DMS53 treated with DMSO at 0.1 percent for 48 hours (cell line): ENCODE measurements at regions not wholly inside any gene's neighbourhood (a gene's known extent, or its start where the extent isn't known, plus 50 kb on each side); places are given as distances from the start of the nearest gene placed in this dataset.
A peak's percentile ranks its signal among the peaks of the same experiment; 100 is the strongest.

Experiments
- DNase-seq: peaks from one replicate; lab custom pipeline; 2025; ENCODE audit not compliant: unreplicated experiment; lab: John Stamatoyannopoulos, UW

DNA sequence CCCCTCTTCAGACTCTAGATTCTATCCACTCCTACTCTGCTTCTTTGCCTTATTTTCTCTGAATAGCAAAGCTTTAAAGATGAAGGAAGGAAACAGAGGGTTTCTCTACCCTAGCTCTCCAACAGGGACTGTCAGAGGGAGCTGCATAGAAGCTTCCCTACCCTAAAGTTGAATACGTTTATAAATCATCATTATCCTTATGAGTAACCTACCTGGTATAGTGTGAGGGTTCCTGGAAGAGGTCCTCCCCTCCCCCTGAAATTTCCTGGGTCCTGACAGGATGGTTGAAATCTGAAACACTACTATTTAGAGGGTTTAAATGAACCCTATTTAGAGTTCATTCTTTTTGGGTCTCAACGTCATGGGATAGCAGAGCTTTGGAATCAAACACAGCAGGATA is 187.0 kb upstream of the RBPJ start:
- DNase-seq = no peak

DNA sequence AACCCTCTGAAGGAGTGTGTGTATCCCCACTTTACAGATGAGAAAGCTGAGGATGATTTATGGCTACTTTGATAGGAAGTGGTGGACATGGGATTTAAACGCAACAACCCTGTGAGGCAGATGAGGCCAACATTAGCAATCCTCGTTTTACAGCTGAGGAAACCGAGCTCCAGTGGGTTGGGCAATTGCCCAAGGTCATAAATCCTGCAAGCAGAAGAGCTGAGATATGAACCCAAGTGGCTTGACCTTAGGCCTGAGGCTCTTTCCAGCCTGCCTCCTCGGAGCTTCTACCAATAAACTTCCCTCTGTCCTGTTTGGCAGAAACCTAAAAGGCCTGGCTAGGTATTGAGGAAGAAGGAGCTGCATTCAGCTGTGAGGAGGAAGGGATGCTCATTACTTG is 185.5 kb upstream of the RBPJ start:
- no peak for DNase-seq

DNA sequence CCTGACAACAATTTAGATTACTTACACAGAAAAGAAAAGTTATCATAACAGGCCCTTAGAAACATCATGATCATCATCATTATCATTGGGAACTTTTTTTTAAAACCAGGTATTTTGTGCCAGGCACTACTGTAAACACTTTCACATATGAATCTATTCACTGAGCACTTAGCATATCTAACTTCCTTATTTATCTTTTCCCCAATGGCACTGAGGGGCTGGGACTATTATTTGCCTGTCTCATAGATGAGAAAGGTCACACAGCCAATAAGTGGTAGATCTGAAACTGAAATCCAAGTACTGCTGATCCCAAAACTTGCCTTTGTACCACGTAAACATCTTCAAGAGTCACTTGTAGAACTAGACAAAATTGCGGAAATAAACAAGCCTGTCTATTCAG is 184.2 kb upstream of the RBPJ start:
- DNase-seq = no peak

DNA sequence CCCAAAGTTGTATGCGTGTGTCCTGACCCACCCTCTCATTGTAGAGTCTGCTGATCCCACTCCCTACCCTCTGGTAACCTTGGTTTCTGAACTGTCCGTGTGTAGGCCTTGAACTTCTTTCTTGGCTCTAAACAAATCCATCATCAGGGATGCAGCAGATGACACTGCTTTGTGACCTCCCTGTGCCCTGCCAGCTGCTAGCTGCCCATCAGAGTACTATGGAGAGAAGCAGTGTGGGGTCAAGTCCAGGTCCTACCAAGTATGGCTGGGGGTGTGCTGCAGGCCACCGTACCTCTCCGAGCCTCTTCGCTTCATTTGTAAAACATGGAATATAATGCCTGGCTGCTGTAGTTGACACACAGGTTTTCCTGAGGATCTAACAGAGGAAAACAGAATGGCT is 183.5 kb upstream of the RBPJ start:
- no peak for DNase-seq

DNA sequence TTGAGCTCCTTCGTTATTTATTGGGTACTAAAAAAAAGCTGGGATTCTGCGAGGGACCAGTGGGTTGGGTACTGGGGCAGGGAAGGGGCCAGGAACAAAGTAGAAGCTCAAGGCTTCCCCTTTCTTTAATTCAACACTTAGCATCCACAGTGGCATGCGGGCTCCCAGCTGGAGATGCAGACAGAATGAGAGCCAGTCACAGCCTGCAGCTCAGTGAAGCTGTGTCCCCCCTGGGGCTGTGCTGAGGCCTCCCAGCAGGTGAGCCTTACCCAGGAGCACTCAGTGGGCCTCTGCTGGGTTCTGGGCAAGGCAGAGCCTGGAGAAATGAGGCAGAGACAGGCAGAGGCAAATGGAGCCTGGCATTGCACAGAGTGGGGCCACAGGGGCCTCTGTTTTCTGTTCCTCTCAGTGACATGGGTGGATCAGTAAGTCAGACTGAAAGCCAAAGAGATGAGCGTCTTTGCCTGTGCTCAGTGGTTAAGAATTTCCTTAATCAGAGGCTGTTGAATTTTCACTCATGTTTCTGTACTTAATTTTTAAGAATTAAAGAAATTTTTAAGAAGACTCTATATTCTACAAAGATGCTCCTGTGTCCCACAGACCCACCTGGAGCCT is 181.4 kb upstream of the RBPJ start:
- DNase-seq = no peak

DNA sequence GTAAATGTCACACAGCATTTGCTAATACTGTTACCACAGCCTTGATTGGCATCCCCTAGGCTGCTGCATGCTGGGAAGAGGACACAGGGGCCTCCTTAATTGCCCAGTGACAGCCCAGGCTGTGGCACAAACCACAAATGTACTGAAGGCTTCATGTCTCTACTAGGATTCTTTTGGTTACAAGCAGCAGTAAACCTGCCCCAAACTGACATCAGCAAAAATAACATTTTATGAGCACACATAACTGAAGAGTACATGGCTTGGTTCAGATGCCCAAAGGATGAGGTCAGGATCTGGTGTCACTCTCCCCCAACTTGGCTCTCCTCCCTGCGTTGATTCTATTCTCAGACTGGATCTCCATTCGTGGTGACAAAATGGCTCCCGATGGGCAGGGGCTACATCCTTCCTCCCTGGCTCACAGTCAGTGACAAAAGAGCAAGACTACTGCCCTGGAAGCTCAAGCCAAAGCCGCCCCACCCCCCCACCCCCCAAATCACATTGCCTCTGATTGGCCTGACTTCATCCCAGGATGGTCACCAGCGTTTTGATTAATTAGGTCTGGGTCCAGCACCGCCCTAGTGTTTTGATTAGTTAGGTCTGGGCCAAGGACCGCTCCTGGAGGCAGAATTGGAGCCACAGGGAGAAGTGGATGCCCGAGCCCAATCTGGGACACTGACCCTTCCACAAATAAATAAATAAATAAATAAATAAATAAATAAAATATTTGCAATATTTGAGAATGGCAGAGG is 180.5 kb upstream of the RBPJ start:
- no peak for DNase-seq

DNA sequence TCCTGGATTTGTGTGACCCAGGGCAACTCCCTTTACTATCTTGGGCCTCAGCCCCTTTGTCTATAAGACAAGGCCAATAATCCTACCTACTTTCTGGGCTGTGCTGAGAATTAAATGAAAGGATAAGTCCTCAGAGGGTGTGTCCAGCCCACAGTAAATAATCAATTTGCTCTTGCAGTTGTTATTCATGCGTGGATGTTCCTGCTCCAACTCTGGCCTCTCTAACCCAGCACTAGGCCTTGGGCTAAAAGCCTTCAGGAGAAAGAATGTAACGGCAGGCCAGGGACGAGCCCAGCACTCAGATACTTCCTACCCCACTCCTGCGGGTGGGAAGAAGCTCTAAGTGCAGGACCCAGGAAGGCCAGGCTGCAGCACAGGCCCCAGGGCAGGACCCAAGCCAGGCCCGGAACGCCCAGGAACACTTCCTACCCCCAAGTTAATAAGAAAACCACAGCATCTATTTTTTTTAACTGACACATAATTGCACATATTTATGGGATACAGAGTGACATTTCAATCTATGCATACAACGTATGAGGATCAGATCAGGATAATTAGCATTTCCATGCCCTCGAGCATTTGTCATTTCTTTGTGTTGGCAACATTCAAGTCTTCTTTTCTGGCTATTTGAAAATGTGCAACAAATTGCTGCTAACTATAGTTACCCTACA is 179.6 kb upstream of the RBPJ start:
- DNase-seq = no peak

DNA sequence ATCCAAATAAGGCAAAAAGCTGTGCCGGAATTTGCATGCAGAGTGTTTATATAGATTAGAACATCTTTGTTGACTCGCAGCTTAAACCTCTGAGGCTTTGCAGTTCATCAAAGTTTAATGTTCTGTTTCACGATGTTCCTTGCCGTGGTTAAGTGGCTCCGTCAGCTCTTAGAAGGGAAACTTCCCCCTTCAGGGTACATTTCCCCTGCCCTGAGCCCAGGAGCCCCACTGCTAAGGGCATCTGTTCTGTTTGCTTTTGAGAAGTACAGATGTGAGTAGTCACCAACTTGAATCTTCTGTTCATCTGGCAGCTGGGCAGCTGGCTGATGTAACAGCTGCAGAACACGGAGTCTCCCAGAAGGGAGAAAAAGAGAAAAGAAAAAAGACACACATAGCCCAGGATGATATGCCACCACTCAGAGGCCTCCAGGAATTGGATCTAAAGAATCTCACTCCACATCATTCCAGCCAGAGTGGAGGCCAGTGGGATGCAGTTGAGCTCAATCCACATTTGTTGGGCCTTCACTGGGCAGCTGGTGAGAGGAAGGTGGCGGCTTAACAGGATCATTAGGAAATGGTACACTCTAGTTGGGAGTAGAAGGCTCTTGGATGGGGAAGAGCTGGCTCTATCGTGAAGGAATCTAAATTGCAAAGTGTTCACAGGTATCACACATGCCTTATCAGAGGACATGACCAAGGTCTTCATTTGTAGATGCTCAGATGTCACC is 178.7 kb upstream of the RBPJ start:
- DNase-seq = no peak

DNA sequence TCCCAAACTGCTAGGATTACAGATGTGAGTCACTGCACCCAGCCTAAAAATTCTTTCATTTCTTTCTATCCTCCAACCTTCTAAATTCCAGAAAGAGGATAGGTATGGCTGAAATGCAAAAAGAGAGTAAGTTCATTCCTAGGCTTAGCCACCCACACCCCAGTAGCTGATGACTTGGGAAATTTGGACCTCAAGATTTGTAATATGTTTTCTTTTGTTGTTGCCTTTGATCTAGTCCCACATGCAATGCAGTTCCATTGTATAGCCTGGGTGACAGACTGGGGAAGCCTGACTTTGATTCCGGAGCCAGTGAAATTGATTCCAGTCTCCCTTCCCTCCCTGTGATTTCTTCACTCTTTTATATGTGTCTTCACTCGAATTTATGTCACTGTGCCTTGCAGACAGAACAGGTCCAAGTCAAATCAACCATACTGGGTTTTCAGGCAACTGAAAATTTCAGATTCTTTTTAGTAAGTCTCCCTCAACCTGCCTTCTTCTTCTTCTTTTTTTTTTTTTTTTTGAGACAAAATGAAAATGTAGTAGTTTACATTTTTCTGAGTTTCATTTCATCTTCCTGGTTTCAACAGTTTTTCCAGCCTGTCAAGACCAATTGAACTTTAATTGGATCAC is 176.2 kb upstream of the RBPJ start:
- no peak for DNase-seq

DNA sequence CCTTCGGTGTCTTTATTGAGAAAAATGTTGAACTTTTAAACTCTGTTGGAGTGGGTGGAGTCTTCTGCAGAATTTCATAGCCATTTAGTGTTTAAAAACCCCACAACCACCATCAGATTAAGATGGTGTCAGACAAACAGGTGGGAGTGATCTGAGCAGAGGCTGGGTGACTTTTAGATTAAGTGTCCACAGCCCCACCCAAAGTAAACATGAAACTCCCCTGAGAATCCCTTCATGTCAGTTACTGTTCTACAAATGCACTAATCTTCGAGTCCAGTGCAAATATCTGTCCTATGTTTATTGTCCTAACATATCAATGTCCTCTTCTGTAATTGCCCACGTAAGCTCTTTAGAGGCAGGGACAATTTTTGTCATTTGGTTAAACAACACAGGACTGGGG is 175.6 kb upstream of the RBPJ start:
- no peak for DNase-seq

DNA sequence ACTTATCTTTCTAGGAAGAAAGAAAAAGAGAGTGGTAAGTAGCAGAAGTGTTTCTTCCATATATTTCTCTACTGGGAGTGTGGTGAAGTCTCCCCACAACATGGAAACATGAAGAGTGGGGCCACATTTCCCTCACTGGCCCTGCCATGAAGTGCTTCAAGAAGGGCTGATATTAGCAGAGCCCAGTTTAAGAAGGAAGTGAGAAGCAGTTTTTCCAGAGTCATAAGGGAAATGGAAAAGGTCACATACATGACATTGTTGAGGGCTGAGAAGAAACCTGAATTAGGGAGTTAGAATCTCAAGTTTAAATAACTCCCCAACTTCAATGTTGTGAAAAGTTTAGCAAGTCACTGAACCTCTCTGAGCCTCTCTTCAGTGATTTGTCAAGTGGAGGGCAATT is 171.9 kb upstream of the RBPJ start:
- no peak for DNase-seq

DNA sequence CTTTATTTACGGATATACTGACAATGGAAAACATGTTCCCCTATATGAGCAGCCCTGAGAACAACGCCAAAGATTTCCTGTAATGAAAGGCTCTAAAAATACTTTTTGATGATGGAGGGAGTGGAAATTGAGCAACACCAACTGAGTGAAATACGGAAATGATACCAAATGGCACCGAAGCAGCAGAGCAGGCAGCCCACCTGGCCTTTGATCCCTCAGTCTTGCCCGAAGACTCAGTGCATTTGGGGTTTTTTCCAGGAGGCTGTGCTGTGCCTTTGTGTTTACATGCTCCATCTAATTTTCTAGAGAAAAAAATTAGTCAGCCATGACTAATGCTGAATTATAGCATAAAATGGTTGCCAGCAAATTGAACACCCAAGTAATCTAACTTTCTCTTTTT is 169.9 kb upstream of the RBPJ start:
- DNase-seq = no peak

DNA sequence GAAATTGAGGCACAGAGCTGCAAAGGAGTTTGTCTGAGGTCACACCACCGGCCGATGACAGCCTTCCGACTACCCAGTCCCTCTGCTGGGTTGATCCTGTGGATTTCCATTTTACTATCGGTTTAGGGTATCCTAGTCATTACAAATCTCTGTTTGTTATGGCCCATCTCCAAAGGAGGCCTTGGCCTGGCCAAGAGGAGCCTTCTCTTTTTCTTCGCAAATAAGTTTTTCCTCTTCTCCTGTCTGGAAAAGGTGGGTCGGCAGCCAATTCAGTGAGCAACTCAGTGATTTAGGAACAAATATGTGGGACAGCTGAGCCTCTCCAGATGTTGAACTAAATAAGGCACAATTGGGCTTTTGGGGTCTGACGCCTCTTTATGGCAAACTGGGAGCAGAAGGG is 169.2 kb upstream of the RBPJ start:
- no peak for DNase-seq

DNA sequence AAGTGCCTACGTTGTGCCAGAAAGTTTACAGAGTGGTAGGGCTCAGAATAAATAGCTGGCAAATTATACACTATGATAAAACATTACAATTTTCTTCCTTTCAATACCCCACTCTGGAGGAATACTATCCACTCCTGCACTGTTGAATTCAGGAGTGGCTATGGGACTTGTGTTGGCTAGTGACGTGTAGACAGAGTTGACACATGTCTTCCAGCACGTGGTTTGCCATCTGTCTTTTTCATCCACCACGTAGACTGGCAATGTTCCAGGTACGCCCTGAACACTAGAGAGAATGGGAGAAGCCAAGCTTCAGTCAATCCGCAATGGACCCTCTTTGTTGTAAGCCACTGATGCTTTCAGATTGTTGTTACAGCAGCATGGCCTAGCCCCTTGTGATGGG is 168.8 kb upstream of the RBPJ start:
- DNase-seq = no peak

DNA sequence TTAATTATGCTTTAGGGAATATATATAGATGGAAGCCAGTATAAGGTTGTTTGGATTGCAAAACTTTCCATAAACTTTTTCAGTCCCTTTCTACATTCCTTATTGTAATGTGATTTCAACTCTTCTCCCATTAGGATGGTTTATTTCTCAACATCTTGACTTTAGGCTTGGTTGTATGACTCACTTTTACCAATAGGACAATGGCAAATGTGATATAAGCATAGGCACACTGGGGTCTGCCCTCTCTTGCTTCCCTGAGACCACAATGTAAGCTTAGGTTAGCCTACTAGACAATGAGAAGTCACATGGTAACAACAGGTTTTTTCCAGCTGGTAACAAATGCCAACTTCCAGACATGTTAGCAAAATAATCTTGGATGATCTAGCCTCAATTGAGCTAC is 163.3 kb upstream of the RBPJ start:
- DNase-seq = no peak

DNA sequence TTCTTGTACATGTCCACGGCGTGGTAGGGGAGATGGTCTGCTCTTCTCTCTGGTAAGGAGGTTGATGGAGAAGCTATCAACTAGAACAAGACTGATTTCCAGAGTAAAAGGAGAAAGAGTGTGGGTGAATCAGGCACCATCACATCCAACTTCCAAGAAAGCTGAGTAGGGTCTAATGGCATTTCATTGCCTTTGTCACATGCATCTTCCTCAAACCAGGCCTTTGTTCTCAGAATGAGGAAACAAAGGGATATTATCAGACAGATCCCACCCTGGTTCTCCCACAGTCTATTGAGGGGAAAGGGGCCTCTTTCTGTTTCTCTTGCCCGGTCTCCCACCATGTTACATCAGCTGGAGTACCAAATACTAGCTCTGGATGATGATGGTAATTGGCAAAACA is 160.2 kb upstream of the RBPJ start:
- DNase-seq = no peak

DNA sequence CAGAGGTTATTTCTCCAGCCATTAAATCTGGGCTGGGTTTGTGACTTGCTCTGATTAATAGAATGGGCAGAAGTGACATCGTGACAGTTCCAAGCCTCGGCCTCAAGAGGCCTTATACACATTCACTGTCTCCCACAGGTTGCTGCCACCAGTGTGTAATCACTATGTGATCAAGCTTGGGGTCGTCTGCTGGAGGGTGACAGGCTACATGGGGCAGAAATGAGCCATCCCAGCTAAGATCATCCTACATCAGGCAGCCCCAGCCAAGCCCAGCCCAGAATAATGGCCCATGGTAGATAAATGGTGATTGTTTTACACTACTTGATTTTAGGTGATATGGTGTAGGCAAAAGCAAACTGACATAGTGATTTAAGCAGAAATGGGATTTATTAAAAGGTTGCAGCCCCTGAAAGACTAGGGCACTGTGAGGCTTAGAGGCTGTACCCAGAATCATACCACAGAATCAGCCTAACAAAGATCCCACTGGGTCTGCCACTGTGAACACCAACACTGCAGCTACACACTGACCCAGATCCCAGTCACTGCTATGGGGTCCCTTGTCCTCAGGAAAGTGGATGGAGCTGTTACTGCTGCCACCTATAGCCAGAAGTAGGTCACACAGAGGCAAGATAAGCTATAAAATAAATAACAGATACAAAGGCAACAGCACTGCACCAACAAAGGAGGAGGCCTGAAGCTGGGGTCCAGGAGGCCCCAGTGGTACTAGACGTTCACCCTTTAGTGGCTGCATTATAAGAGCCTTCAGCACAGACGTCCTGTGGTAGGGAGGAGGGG is 159.6 kb upstream of the RBPJ start:
- peak; percentile 11 for DNase-seq

DNA sequence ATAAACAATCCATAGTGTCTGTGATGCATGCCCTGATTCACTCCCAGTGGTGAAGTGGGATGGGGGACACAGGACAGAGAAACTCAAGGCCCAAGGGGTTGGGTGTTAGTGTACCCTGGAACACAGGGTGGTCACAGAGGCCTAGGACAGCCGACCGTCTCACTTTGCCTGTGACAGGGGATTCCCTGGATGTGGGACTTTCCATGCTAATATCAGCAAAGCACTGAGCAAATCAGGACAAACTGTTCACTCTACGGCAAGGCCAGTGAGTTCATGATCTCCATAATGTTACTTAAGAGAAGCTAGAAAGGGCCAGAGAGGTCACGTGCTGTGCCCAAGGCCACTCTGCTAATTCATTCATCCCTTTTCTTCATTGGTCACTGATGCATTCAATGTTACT is 158.7 kb upstream of the RBPJ start:
- DNase-seq = no peak

DNA sequence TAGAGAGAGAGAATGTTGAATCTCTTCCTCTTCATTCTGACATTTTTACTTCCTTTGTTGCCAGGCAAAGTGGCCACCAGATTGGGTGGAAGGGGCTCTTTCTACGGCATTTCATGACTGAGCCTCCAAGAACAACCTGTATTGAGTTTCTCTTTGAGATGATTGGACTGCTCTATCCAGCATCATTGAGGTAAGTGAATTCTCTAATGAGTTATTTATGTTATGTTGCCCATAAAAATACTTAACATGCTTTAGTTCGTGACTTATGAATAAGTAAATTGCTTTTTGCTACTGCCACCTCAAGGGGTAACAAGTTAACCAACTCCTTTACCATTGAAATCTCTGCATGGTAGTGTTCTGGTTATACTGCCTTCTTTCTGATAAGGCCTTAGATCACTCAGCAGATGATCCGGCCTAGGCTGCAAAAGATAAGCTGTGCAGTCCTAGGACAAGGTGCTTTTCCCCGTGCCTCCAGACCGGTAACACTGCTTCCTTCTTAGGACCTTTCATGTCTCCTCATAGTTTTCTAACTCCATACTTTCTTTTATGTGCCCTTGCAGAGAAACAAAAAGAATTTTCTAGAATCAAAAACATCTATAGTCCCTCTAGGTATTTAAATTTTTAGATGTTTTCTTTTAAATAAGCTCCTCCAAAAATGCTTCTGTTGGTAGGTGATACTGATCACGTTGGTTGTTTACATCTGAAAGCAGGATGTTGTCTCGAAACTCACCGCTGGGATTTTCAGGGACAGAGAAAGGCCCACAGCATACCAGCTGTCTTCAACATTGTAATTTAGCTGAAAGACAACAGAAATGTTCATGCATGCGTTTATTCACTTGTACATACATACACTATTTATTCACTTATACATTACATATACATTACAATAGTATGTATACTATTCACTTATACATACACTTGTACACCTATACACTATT is 157.1 kb upstream of the RBPJ start:
- DNase-seq = no peak

DNA sequence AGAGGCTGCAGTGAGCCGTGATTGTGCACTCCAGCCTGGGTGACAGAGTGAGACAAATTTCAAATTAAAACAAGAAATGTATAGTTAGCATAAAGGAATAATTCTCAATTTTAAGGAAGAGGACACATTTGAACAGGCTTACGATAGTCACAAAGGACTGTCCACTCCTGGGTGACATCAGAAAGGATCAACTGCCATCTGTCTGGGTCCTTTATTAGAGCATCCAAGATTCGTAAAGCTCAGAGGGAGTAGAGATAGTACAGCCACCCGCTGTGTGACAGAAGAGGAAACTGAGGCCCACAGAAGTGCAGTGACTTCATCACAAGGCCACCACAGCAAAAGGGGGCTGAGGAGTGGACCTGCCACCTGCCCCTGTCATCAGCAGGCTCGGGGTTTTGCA is 149.3 kb upstream of the RBPJ start:
- DNase-seq = no peak
